ENCODE measurements at regions not wholly inside any gene's neighbourhood (a gene's known extent, or its start where the extent isn't known, plus 50 kb on each side); places are given as distances from the start of the nearest gene placed in this dataset.

DNA sequence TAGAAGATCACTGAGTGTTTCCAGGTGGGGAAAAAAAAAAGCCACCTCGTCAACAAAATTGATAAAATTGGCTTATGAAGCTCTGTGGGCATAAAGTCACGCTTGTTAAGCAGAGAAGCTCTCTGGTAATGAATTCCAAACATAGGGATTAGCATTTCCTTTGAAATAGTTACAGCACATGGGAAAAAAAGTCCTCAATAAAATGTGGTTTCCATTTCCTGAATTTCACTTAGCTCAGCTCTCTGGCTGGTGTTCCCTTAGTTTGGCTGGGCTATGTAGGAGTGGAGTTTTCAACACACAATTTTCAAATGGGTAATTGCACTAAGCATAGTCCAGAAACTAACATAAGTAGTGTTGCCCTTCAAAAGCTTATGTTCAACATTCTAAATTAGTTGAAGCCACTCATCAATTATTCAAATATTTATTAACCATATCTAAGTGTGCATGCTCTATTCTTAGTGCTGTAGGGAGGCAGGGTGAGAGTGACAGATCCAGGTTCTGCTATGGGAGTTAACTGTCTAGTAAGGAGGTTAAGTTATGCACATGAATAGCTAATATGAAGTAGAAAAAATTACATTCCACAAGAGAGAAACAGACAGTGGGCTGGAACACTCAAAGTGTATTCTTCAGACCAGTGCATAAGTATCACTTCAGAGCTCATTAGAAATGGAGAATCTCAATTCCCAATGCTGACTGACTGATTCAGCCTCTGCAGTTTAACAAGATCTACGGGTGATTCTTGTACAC is 445.7 kb downstream of the SMARCA1 start:
- no peaks in the 10 kb centered on the region for H3K23me2 ChIP-seq (ENCODE audit: insufficient read length, low read depth, low read length, poor library complexity, severe bottlenecking)
- no peak overlapping the region for H4K91ac ChIP-seq (ENCODE audit: insufficient read length, low read depth, low read length)
- peaks cover 3% of the 10 kb centered on the region; the same call in 1 of the 2 replicates for H3K4me1 ChIP-seq (ENCODE audit: insufficient read depth, low read length)
- H4K8ac ChIP-seq (replicated peaks; ENCODE audit: insufficient read length, low read depth, low read length): no peak overlapping the region
- H3K4me2 ChIP-seq (ENCODE audit: insufficient read depth, insufficient read length, low read length): no peak overlapping the region
- H2BK12ac ChIP-seq (ENCODE audit: insufficient read length, low read depth, low read length): no peak overlapping the region
- no peak overlapping the region for H3T11ph ChIP-seq (ENCODE audit: low read length)
- H2BK20ac ChIP-seq (ENCODE audit: low read depth, low read length, poor library complexity, severe bottlenecking): no peak overlapping the region
- no peaks in the 10 kb centered on the region for H4K20me1 ChIP-seq (ENCODE audit: control insufficient read depth, insufficient read depth, insufficient read length)
- no peaks in the 10 kb centered on the region for H3K79me2 ChIP-seq (ENCODE audit: insufficient read depth, low read length)
- no peak overlapping the region for H3K9ac ChIP-seq (ENCODE audit: extremely low read depth, insufficient read length, low read length)
- no peak overlapping the region for H2BK120ac ChIP-seq (ENCODE audit: low read depth, low read length, poor library complexity, severe bottlenecking)
- no peak overlapping the region for H2BK15ac ChIP-seq (ENCODE audit: low read depth, low read length)
- Mint-ChIP-seq H3K27ac (no peak overlapping the region; a peak in 1 of 7 replicates), H3K27me3 (ENCODE audit: low read depth) (no peaks in the 10 kb centered on the region), H3K4me1 (peaks cover 13 to 26% of the 10 kb centered on the region in 2 experiments), H3K36me3 (ENCODE audit: insufficient read depth in 1 of 3, low read depth in 3 of 3) (peaks cover 18 to 21% (median 18%) of the 10 kb centered on the region in 3 experiments), H3K9me3 (peaks cover 16 to 19% of the 10 kb centered on the region in 2 experiments), H3K4me3 (no peak overlapping the region)
- H3K27me3 ChIP-seq (ENCODE audit: insufficient read depth, low read length): no peaks in the 10 kb centered on the region
- H3K14ac ChIP-seq (ENCODE audit: insufficient read depth, low read length): no peak overlapping the region
- H2AK5ac ChIP-seq (ENCODE audit: insufficient read length, low read length): no peak overlapping the region
- no peak overlapping the region for H2AFZ ChIP-seq (ENCODE audit: low read length)
- no peaks in the 10 kb centered on the region for H3K79me1 ChIP-seq (ENCODE audit: insufficient read depth, low read depth, low read length, poor library complexity, severe bottlenecking)
- no peak overlapping the region for H3K23ac ChIP-seq (ENCODE audit: insufficient read length, low read depth, low read length)
- no peak overlapping the region for H3K4ac ChIP-seq (ENCODE audit: low read depth, low read length)
- TF ChIP-seq, protein P1, sequence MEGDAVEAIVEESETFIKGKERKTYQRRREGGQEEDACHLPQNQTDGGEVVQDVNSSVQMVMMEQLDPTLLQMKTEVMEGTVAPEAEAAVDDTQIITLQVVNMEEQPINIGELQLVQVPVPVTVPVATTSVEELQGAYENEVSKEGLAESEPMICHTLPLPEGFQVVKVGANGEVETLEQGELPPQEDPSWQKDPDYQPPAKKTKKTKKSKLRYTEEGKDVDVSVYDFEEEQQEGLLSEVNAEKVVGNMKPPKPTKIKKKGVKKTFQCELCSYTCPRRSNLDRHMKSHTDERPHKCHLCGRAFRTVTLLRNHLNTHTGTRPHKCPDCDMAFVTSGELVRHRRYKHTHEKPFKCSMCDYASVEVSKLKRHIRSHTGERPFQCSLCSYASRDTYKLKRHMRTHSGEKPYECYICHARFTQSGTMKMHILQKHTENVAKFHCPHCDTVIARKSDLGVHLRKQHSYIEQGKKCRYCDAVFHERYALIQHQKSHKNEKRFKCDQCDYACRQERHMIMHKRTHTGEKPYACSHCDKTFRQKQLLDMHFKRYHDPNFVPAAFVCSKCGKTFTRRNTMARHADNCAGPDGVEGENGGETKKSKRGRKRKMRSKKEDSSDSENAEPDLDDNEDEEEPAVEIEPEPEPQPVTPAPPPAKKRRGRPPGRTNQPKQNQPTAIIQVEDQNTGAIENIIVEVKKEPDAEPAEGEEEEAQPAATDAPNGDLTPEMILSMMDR (conservative IDR thresholded peaks at IDR 0.05): no peak
- no peak for DNase-seq
- H4K5ac ChIP-seq (ENCODE audit: insufficient read length, low read depth, low read length): no peak overlapping the region
- whole genome bisulfite sequencing (ENCODE audit: extremely low coverage, insufficient read length, low lambda C conversion rate): no CpG with 5 or more reads among the region's 3 CpGs
- H3K18ac ChIP-seq (ENCODE audit: insufficient read length, low read depth, low read length): no peak overlapping the region
- no peak overlapping the region for H3K27ac ChIP-seq (ENCODE audit: insufficient read length, low read depth, low read length)
- H3K9me3 ChIP-seq (ENCODE audit: control insufficient read depth, low read depth, low read length): peaks cover 19% of the 10 kb centered on the region
- H2BK5ac ChIP-seq (ENCODE audit: insufficient read length, low read length): no peak overlapping the region
- H3K56ac ChIP-seq (ENCODE audit: insufficient read length, low read depth, low read length): no peak overlapping the region

Measured in H9 (cell line).